ENCODE measurements at regions not wholly inside any gene's neighbourhood (a gene's known extent, or its start where the extent isn't known, plus 50 kb on each side); places are given as distances from the start of the nearest gene placed in this dataset.
"Not testable (repeated sequence)": the region's sequence is repeated elsewhere in the genome, so short reads cannot be mapped to it uniquely, and the experiment has no call there.

DNA sequence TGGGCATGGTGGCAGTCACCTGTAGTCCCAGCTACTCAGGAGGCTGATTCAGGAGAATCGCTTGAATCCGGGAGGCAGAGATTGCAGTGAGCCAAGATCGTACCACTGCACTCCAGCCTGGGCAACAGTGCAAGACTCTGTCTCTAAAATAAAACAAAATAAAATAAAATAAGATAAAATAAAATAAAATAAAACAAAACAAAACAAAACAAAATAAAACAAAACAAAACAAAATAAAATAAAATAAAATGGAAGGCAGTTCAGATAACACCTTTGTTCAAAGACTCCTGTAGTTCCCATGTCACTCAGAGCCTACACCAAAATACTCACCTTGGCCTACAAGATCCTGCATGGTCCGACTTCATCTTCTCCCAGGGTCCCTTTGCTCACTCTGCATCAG lies 61.3 kb downstream of the SYF2 start:
- H3K36me3 ChIP-seq (ENCODE audit: control insufficient read depth in 2 of 2, insufficient read depth in 2 of 2, low read length in 1 of 2); H3K27me3 ChIP-seq (ENCODE audit: control insufficient read depth in 1 of 2, insufficient read depth in 2 of 2, low read length in 2 of 2); H3K9me3 ChIP-seq (ENCODE audit: control insufficient read depth in 2 of 2, insufficient read depth in 1 of 2, low read depth in 1 of 2, low read length in 1 of 2); H3K4me3 ChIP-seq (ENCODE audit: low read depth in 1 of 2, low read length in 2 of 2); H3K4me1 ChIP-seq (ENCODE audit: control insufficient read depth in 2 of 2, insufficient read depth in 2 of 2, low read length in 1 of 2); H3K27ac ChIP-seq (ENCODE audit: low read depth in 2 of 2, low read length in 1 of 2): not testable (repeated sequence)
- 95% methylated on average over 4 of the region's 4 CpGs for WGBS, 2 donors

DNA sequence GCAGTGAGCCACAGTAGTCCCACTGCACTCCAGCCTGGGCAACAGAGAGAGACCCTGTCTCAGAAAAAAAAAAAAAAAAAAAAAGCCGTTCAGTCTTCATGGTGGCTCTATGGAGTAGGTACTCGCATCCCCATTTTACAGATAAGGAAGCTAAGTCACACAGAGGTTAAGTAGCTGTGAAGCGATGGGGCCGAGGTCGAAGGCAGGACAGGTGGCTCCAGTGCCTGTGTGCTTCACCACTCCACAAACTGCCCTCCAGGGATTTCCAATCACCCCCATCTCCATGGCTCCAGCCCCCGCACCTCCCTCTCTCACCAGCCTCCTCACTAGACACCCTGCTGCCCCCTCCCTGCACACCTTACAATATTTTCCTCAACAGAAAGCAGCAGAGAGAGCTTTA lies 61.9 kb downstream of the SYF2 start:
- Histone ChIP-seq H3K4me1 (ENCODE audit: control insufficient read depth in 2 of 2, insufficient read depth in 2 of 2, low read length in 1 of 2) (no peaks in the 10 kb centered on the region), H3K9me3 (ENCODE audit: control insufficient read depth in 2 of 2, insufficient read depth in 1 of 2, low read depth in 1 of 2, low read length in 1 of 2) (no peaks in the 10 kb centered on the region), H3K27ac (ENCODE audit: low read depth in 2 of 2, low read length in 1 of 2) (no peak overlapping the region), H3K36me3 (ENCODE audit: control insufficient read depth in 2 of 2, insufficient read depth in 2 of 2, low read length in 1 of 2) (no peaks in the 10 kb centered on the region), H3K27me3 (ENCODE audit: control insufficient read depth in 1 of 2, insufficient read depth in 2 of 2, low read length in 2 of 2) (no peaks in the 10 kb centered on the region), H3K4me3 (ENCODE audit: low read depth in 1 of 2, low read length in 2 of 2) (no peak overlapping the region)
- 96 to 99% methylated on average over 6 of the region's 6 CpGs for WGBS, 2 donors

DNA sequence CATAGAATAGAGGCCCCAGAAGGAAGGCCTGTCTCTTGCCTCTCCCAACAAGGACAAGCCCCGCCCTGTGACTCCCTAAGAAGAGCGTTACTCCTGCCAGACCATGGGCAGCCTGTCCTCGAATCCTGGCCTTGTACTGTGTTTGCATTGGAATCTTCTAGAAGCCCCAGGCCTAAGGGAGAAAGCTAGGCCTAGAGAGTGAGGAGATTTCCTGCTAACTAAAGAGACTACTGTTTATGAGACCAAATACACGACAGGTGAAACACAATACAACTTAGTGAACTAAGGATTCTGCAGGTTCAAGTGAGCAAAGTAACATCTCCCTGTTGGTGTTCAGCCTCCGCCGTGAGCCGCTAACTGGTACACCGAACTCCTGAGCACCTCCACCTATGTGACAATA lies 62.7 kb downstream of the SYF2 start:
- H3K4me1 ChIP-seq (ENCODE audit: control insufficient read depth in 2 of 2, insufficient read depth in 2 of 2, low read length in 1 of 2), result no peaks in the 10 kb centered on the region
- H3K27ac ChIP-seq (ENCODE audit: low read depth in 2 of 2, low read length in 1 of 2), result no peak overlapping the region
- no peaks in the 10 kb centered on the region for H3K27me3 ChIP-seq (ENCODE audit: control insufficient read depth in 1 of 2, insufficient read depth in 2 of 2, low read length in 2 of 2)
- H3K9me3 ChIP-seq (ENCODE audit: control insufficient read depth in 2 of 2, insufficient read depth in 1 of 2, low read depth in 1 of 2, low read length in 1 of 2), result no peaks in the 10 kb centered on the region
- 86 to 88% methylated on average over 8 of the region's 8 CpGs for WGBS, 2 donors
- H3K36me3 ChIP-seq (ENCODE audit: control insufficient read depth in 2 of 2, insufficient read depth in 2 of 2, low read length in 1 of 2), result no peaks in the 10 kb centered on the region
- H3K4me3 ChIP-seq (ENCODE audit: low read depth in 1 of 2, low read length in 2 of 2), result no peak overlapping the region

DNA sequence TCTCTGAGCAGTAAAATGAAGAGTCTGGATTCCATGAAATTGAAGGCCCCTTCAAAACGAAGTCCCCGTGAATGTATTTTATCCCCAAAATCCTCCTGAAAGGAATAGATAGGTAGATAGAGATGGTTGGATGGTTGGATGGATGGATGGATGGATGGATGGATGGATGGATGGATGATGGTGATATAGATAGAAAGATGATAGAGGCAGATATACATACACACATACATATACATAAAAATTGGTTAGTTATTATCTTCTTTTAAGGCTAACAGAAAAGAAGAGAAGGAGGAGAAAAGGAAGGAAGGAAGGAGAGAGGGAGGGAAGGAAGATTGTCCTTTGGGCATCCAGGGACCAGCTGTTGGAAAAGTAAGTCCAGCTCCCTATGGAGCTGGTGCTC lies 63.1 kb downstream of the SYF2 start:
- Histone ChIP-seq H3K4me3 (ENCODE audit: low read depth in 1 of 2, low read length in 2 of 2) (no peak overlapping the region), H3K27ac (ENCODE audit: low read depth in 2 of 2, low read length in 1 of 2) (no peak overlapping the region), H3K9me3 (ENCODE audit: control insufficient read depth in 2 of 2, insufficient read depth in 1 of 2, low read depth in 1 of 2, low read length in 1 of 2) (no peaks in the 10 kb centered on the region), H3K4me1 (ENCODE audit: control insufficient read depth in 2 of 2, insufficient read depth in 2 of 2, low read length in 1 of 2) (no peaks in the 10 kb centered on the region), H3K27me3 (ENCODE audit: control insufficient read depth in 1 of 2, insufficient read depth in 2 of 2, low read length in 2 of 2) (no peaks in the 10 kb centered on the region), H3K36me3 (ENCODE audit: control insufficient read depth in 2 of 2, insufficient read depth in 2 of 2, low read length in 1 of 2) (no peaks in the 10 kb centered on the region)
- WGBS, 2 donors, result 92 to 96% methylated on average over 2 of the region's 2 CpGs

DNA sequence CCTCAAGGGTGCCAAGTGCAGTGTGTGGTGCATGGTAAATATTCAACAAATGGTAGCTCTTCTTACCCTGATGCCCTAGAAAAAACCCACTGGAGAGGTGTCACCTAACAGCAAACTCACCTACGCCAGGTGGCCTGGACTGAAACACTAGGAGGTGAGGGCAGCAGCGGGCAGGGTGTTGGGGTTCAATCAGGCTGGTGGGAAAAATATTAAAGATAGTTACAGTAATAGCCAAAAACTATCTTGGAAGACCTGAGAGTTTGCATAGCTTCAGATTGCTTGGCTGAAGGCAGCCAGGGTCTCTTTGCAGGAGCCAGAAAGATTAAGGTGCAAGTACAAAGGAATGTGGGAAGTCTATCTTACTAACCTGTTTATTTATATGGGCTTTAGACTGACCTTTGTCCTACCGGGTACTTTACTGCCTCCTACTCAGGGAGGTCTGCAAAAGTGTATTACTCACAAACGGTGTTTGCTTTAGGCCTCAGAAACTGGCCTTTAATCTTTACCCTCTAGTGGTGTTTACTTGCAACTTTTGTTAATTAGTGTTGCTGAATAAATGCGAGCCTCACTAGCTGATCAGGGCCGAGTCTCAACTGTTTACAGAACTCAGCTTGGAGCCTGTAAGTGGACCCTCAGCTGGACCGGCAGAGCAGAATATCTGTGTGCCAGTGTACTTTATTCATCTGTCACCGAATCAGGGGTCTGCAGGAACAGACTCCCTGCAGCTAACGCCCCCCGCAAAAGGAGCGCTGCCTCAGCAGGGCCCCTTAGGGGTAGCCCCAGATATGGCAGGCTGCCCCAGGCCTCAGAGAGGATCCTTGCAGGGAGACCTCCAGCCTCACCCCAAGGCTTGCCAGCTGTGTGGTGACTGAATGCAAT lies 63.9 kb downstream of the SYF2 start:
- 59 to 72% methylated on average over 11 of the region's 11 CpGs for WGBS, 2 donors
- no peak overlapping the region for H3K27ac ChIP-seq (ENCODE audit: low read depth in 2 of 2, low read length in 1 of 2)
- no peaks in the 10 kb centered on the region for H3K9me3 ChIP-seq (ENCODE audit: control insufficient read depth in 2 of 2, insufficient read depth in 1 of 2, low read depth in 1 of 2, low read length in 1 of 2)
- H3K27me3 ChIP-seq (ENCODE audit: control insufficient read depth in 1 of 2, insufficient read depth in 2 of 2, low read length in 2 of 2), result no peaks in the 10 kb centered on the region
- H3K4me3 ChIP-seq (ENCODE audit: low read depth in 1 of 2, low read length in 2 of 2), result no peak overlapping the region
- no peaks in the 10 kb centered on the region for H3K4me1 ChIP-seq (ENCODE audit: control insufficient read depth in 2 of 2, insufficient read depth in 2 of 2, low read length in 1 of 2)
- no peaks in the 10 kb centered on the region for H3K36me3 ChIP-seq (ENCODE audit: control insufficient read depth in 2 of 2, insufficient read depth in 2 of 2, low read length in 1 of 2)

DNA sequence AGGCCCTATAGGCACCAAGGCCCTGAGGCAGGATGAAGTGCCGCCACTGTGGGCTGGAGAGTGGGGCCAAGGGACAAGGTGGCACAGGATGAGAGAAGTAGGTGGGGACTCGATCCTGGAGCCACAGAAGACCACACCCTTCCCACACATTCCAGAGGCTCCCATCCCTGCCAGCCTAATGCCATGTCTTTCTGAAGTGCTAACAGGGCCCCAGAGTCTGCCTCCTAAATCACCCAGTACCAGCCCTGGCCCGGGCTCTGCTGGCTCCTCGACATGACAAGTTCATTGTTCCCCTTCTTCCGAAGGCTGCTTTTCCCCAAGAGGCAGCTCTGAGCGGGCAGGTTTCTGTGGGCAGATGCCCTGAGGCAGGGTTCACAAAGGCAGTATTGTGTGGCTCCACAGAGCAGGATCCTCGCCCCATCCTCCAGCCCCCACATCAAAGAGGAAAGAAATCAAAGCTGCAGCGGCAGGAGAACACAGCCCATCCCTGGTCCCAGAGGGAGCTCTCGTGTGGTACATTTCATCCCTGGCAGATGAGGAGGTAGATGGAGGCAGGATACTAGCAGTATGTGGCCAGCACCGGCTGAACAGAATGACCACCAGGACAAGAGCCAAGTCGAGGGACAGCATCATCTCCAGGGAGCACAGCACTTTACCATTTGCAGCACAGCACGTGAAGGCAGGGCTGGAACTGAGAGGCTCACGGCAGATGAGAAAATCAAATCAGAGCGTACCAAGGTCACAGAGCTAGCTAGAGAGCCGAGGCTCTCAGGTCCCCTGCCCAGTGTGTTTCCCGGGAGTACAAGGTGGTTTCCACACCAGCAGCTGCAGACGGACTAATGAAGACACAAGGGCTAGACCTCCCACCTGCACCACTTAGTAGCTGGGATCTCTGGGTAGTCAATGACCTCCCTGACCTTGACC lies 64.8 kb downstream of the SYF2 start:
- WGBS, 2 donors, result 47% methylated on average over 17 of the region's 17 CpGs
- Histone ChIP-seq H3K36me3 (ENCODE audit: control insufficient read depth in 2 of 2, insufficient read depth in 2 of 2, low read length in 1 of 2) (no peaks in the 10 kb centered on the region), H3K27me3 (ENCODE audit: control insufficient read depth in 1 of 2, insufficient read depth in 2 of 2, low read length in 2 of 2) (no peaks in the 10 kb centered on the region), H3K27ac (ENCODE audit: low read depth in 2 of 2, low read length in 1 of 2) (no peak overlapping the region), H3K4me1 (ENCODE audit: control insufficient read depth in 2 of 2, insufficient read depth in 2 of 2, low read length in 1 of 2) (no peaks in the 10 kb centered on the region), H3K4me3 (ENCODE audit: low read depth in 1 of 2, low read length in 2 of 2) (no peak overlapping the region), H3K9me3 (ENCODE audit: control insufficient read depth in 2 of 2, insufficient read depth in 1 of 2, low read depth in 1 of 2, low read length in 1 of 2) (no peaks in the 10 kb centered on the region)

DNA sequence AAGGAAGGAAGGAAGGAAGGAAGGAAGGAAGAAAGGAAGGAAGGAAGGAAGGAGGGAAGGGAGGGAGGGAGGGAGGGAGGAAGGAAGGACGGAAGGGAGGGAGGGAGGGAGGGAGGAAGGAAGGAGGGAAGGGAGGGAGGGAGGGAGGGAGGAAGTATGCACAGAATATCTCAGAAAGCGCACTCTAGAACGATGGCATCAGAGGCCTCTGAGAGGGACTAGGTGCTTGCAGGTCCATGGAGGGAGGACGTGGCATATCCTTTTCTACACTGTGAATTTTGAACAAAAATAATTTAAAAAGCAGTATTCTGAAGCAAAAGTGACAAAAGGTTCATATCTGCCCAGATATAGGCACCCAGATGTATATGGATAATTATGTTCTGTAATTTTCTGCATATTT lies 65.5 kb downstream of the SYF2 start:
- WGBS, 2 donors, result 81 to 82% methylated on average over 3 of the region's 4 CpGs
- H3K9me3 ChIP-seq (ENCODE audit: control insufficient read depth in 2 of 2, insufficient read depth in 1 of 2, low read depth in 1 of 2, low read length in 1 of 2), result no peaks in the 10 kb centered on the region
- H3K27me3 ChIP-seq (ENCODE audit: control insufficient read depth in 1 of 2, insufficient read depth in 2 of 2, low read length in 2 of 2), result no peaks in the 10 kb centered on the region
- H3K4me3 ChIP-seq (ENCODE audit: low read depth in 1 of 2, low read length in 2 of 2), result no peak overlapping the region
- no peaks in the 10 kb centered on the region for H3K36me3 ChIP-seq (ENCODE audit: control insufficient read depth in 2 of 2, insufficient read depth in 2 of 2, low read length in 1 of 2)
- no peak overlapping the region for H3K27ac ChIP-seq (ENCODE audit: low read depth in 2 of 2, low read length in 1 of 2)
- no peaks in the 10 kb centered on the region for H3K4me1 ChIP-seq (ENCODE audit: control insufficient read depth in 2 of 2, insufficient read depth in 2 of 2, low read length in 1 of 2)

DNA sequence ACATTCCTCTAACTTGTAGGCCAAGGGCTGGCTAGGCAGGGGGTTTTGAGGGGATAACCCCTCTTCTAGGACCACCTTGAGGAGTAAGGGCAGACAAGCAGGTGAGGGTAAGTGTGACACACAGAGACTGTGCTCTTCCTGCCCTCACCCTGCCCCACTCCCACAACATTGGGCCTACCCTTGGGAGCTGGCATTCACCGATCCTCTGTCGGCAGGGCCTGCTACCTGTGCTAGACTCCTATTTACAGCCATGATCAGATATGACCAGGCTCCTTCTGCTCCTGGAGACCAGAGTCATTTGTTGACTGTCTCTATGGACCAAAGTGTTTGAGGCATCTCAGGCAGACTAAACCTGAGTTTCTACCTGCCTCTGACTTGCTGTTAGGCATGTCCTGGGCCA lies 68.3 kb downstream of the SYF2 start:
- H3K4me3 ChIP-seq (ENCODE audit: low read depth in 1 of 2, low read length in 2 of 2), result no peak overlapping the region
- 95 to 98% methylated on average over 2 of the region's 2 CpGs for WGBS, 2 donors
- no peaks in the 10 kb centered on the region for H3K4me1 ChIP-seq (ENCODE audit: control insufficient read depth in 2 of 2, insufficient read depth in 2 of 2, low read length in 1 of 2)
- no peak overlapping the region for H3K27ac ChIP-seq (ENCODE audit: low read depth in 2 of 2, low read length in 1 of 2)
- peaks cover 0 to 3% of the 10 kb centered on the region in 2 donors for H3K9me3 ChIP-seq (ENCODE audit: control insufficient read depth in 2 of 2, insufficient read depth in 1 of 2, low read depth in 1 of 2, low read length in 1 of 2)
- H3K27me3 ChIP-seq (ENCODE audit: control insufficient read depth in 1 of 2, insufficient read depth in 2 of 2, low read length in 2 of 2), result no peaks in the 10 kb centered on the region
- H3K36me3 ChIP-seq (ENCODE audit: control insufficient read depth in 2 of 2, insufficient read depth in 2 of 2, low read length in 1 of 2), result no peaks in the 10 kb centered on the region

DNA sequence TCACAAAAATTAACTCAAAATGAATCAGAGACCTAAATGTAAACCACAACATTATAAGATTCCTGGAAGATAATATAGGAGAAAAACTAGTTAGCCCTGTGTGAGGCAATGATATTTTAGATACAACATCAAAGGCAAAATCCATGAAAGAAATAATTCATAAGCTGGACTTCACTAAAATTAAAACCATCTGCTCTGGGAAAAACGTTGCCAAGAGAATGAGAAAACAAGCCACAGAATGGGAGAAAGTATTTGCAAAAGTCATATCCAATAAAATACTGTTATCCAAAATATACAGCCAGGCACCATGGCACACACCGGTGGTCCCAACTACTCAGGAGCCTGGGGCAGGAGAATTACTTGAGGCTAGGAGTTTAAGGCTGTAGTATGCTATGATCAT lies 70.3 kb downstream of the SYF2 start:
- Histone ChIP-seq H3K27me3 (ENCODE audit: control insufficient read depth in 1 of 2, insufficient read depth in 2 of 2, low read length in 2 of 2) (no peaks in the 10 kb centered on the region), H3K9me3 (ENCODE audit: control insufficient read depth in 2 of 2, insufficient read depth in 1 of 2, low read depth in 1 of 2, low read length in 1 of 2) (peaks cover 0 to 3% of the 10 kb centered on the region in 2 donors), H3K36me3 (ENCODE audit: control insufficient read depth in 2 of 2, insufficient read depth in 2 of 2, low read length in 1 of 2) (no peaks in the 10 kb centered on the region), H3K4me1 (ENCODE audit: control insufficient read depth in 2 of 2, insufficient read depth in 2 of 2, low read length in 1 of 2) (no peaks in the 10 kb centered on the region), H3K27ac (ENCODE audit: low read depth in 2 of 2, low read length in 1 of 2) (no peak overlapping the region), H3K4me3 (ENCODE audit: low read depth in 1 of 2, low read length in 2 of 2) (no peak overlapping the region)
- WGBS, 2 donors, result 5 to 11% methylated on average over 2 of the region's 2 CpGs

Measured in esophagus (tissue), 2 donors.